GM12891 (cell line): ENCODE measurements at regions not wholly inside any gene's neighbourhood (a gene's known extent, or its start where the extent isn't known, plus 50 kb on each side); places are given as distances from the start of the nearest gene placed in this dataset.

Experiments used
- DNase-seq: peaks from one replicate; pipeline ENCODE4 v3.0.0; 2011; ENCODE audit warnings: low spot score; ENCODE audit not compliant: insufficient read length
- FAIRE-seq: peaks from 2 replicates; lab custom pipeline; 2011; peaks lifted over from hg19 to GRCh38; lab: Jason Lieb, UNC
- PAX5 ChIP-seq: IDR thresholded peaks from 2 replicates; pipeline ENCODE4 v1.6.1; 2011; ENCODE audit warnings: low read length, moderate library complexity, mild to moderate bottlenecking; ENCODE audit not compliant: insufficient read depth, severe bottlenecking
- POLR2A ChIP-seq: IDR thresholded peaks from 2 replicates; pipeline ENCODE4 v1.6.1; 2011; ENCODE audit warnings: low read depth, low read length, control low read depth
- POLR2AphosphoS5 ChIP-seq: IDR thresholded peaks from 2 replicates; pipeline ENCODE4 v1.6.1; 2011; ENCODE audit warnings: low read depth, low read length, control low read depth
- POU2F2 ChIP-seq: IDR thresholded peaks from 2 replicates; pipeline ENCODE4 v1.6.1; 2011; ENCODE audit warnings: low read depth, mild to moderate bottlenecking, control low read depth, low read length, moderate library complexity
- SPI1 ChIP-seq: IDR thresholded peaks from 2 replicates; pipeline ENCODE4 v1.6.1; 2011; ENCODE audit warnings: low read depth, low read length, control low read depth
- TAF1 ChIP-seq: IDR thresholded peaks from 2 replicates; pipeline ENCODE4 v1.6.1; 2011; ENCODE audit warnings: low read depth, low read length, control low read depth

GRCh38 chr7:81887098-81888090 lies 117.5 kb upstream of the HGF start:
- DNase-seq, result no peak

GRCh38 chr7:81886211-81886764 lies 116.4 kb upstream of the HGF start:
- DNase-seq (no peak), FAIRE-seq (no peak)
- TF ChIP-seq POU2F2 (no peak), POLR2A (no peak), TAF1 (no peak)

More at GRCh38 chr7:81887098-81888090, 117.5 kb upstream of the HGF start:
- no peak for FAIRE-seq
- no peak for TF ChIP-seq POLR2AphosphoS5
- no peak for TF ChIP-seq SPI1
- TF ChIP-seq POLR2A, result no peak
- TF ChIP-seq PAX5, result no peak
- TF ChIP-seq TAF1, result no peak
- no peak for TF ChIP-seq POU2F2

- DNase-seq (no peak), FAIRE-seq (no peak)
Observed at GRCh38 chr7:81884817-81885216, 115.0 kb upstream of the HGF start.

DNA sequence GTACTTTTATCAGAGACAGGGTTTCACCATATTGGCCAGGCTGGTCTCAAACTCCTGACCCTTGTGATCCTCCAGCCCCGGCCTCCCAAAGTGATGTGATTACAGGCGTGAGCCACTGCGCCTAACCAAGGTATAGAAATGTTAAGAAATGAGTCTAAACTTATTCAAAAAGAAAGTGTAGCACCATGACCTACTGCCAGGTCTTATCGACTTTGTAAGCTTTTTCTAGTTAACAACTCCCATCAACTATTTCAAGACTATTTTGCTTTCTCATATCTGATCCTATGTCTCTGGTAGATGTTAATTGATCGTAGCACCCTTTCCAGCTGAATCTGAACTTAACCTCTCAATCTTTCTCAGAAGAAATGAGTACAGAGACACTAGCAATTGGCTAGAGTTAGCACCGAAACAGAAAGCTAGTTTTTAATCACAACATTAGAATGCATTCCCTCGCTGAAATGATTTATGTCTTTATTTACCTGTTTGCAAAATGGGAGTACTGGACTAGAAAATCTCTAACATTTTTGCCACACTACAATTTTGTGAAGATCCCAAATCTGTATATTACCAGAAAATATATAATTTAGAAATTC lies 114.0 kb upstream of the HGF start:
- TF ChIP-seq POU2F2 (no peak), POLR2AphosphoS5 (no peak), PAX5 (no peak), TAF1 (no peak), POLR2A (no peak), SPI1 (no peak)
- FAIRE-seq, result no peak
- no peak for DNase-seq

More at GRCh38 chr7:81884817-81885216, 115.0 kb upstream of the HGF start:
- TF ChIP-seq SPI1 (no peak), POLR2AphosphoS5 (no peak), TAF1 (no peak), POLR2A (no peak), POU2F2 (no peak), PAX5 (no peak)

DNA sequence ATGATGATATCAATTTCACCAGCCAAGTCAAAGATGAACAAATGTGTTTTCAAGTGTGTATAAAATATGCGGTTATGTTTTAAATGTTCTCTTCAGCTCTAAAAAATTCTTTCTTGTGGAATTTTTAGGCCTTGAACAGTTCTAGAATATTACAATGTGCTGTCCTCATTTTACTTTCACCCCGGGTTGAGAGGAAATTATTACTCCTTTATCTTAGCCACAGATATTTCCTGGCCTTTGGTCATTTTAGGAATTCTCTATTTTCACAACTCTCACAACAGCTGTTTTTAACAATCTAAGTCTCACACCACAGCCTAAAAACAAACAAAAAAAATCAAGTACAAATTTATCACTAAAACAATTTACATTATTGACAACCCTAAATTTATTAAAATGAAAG lies 112.2 kb upstream of the HGF start:
- no peak for FAIRE-seq
- DNase-seq, result no peak
- TF ChIP-seq POU2F2 (no peak), SPI1 (no peak), POLR2AphosphoS5 (no peak), PAX5 (no peak), TAF1 (no peak), POLR2A (no peak)

- TF ChIP-seq PAX5 (no peak), SPI1 (no peak), POU2F2 (no peak), POLR2A (no peak), POLR2AphosphoS5 (no peak), TAF1 (no peak)
- FAIRE-seq (no peak), DNase-seq (no peak)
Observed at GRCh38 chr7:81877890-81878289, 108.0 kb upstream of the HGF start.

DNA sequence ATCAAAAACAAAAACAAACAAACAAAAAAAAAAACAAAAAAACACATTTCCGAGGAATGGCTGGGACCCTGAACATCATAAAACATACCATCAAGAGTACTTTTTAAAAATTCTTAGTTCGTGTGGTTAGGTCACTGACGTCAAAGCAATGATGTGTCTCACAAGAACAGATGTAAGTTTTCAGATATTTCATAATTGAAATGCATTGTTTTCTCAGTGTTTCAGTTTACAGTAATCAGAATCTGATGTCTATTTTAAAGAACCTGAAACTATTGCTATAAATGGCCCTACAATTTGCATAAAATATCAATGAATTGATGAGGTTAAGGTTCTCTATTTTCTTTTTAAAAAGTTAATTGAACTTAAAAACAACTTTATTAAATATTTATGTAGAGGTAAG lies 103.7 kb upstream of the HGF start:
- DNase-seq (no peak), FAIRE-seq (no peak)
- TF ChIP-seq POLR2A, result no peak

DNA sequence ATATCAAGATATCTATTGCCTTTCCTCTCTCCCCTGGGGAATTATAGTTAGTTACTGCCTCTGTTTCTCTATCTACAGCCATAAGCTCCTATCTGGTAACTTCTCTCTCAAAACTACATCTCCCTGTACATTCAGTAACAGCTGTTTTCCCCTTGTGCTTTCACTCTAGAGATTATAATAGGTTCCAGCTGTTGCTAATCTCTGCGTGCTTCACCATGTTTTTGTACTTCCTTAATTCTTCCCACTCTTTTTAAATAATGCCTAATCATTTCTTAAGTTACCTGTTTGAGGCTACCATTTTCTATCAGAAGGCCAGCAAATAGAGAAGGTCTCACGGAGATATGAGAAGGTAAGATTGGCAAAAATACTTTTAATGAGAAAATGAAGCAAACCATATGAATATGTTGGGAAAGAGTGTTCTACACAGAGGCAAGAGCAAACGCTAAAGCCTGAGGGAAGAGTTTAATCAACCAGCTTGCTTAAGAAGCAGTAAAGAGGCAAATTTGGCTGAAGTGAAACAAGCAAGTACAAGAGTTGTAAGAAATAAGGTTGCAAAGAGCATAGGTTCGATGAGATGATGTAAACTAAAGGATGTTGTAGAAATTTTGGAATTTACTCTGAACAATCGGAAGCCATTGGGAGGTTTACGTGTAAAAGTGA lies 101.9 kb upstream of the HGF start:
- FAIRE-seq, result no peak
- no peak for DNase-seq
- no peak for TF ChIP-seq SPI1
- no peak for TF ChIP-seq POU2F2
- TF ChIP-seq POLR2AphosphoS5, result no peak
- TF ChIP-seq TAF1, result no peak
- TF ChIP-seq PAX5, result no peak
- TF ChIP-seq POLR2A, result no peak

GRCh38 chr7:81870608-81871007 lies 100.8 kb upstream of the HGF start:
- DNase-seq (no peak), FAIRE-seq (no peak)
- no peak for TF ChIP-seq PAX5
- TF ChIP-seq POLR2A, result no peak
- no peak for TF ChIP-seq SPI1
- no peak for TF ChIP-seq TAF1
- TF ChIP-seq POLR2AphosphoS5, result no peak
- no peak for TF ChIP-seq POU2F2
